Endothelial cell (in vitro differentiated cells): ENCODE measurements at regions not wholly inside any gene's neighbourhood (a gene's known extent, or its start where the extent isn't known, plus 50 kb on each side); places are given as distances from the start of the nearest gene placed in this dataset.

Experiments
- DNase-seq: peaks from one replicate; pipeline ENCODE4 v3.0.0; 2021; ENCODE audit warnings: low spot score
- H3K27ac Mint-ChIP-seq: one replicate; pipeline ENCODE4 v1.8.0; 2021; ENCODE audit warnings: mixed read lengths, inconsistent platforms; ENCODE audit not compliant: unreplicated experiment
- H3K27me3 Mint-ChIP-seq: one replicate; pipeline ENCODE4 v1.8.0; 2021; ENCODE audit warnings: mild to moderate bottlenecking, moderate library complexity, mixed read lengths, inconsistent platforms; ENCODE audit not compliant: unreplicated experiment
- H3K36me3 Mint-ChIP-seq: one replicate; pipeline ENCODE4 v1.8.0; 2021; ENCODE audit warnings: mild to moderate bottlenecking, low read depth, mixed read lengths, inconsistent platforms; ENCODE audit not compliant: unreplicated experiment
- H3K4me1 Mint-ChIP-seq: one replicate; pipeline ENCODE4 v1.8.0; 2021; ENCODE audit warnings: mild to moderate bottlenecking, mixed read lengths, inconsistent platforms; ENCODE audit not compliant: unreplicated experiment
- H3K4me3 Mint-ChIP-seq: one replicate; pipeline ENCODE4 v1.8.0; 2021; ENCODE audit warnings: mild to moderate bottlenecking, mixed read lengths, inconsistent platforms; ENCODE audit not compliant: unreplicated experiment
- H3K9me3 Mint-ChIP-seq: one replicate; pipeline ENCODE4 v1.8.0; 2021; ENCODE audit warnings: mixed read lengths, inconsistent platforms; ENCODE audit not compliant: unreplicated experiment
- CTCF ChIP-seq: fragments of 200-600 bp; sonication (generic); IDR thresholded peaks from one replicate; pipeline ENCODE4 v1.5.0; 2021; ENCODE audit warnings: antibody characterized with exemption; ENCODE audit not compliant: unreplicated experiment

GRCh38 chr16:10232757-10233156 is 50.5 kb upstream of the GRIN2A start:
- no peak for DNase-seq
- Mint-ChIP-seq H3K9me3 (no peaks in the 10 kb centered on the region), H3K27me3 (no peaks in the 10 kb centered on the region), H3K4me1 (peaks cover 7% of the 10 kb centered on the region), H3K36me3 (no peaks in the 10 kb centered on the region), H3K27ac (no peak overlapping the region), H3K4me3 (no peak overlapping the region)
- no peak for TF ChIP-seq CTCF

DNA sequence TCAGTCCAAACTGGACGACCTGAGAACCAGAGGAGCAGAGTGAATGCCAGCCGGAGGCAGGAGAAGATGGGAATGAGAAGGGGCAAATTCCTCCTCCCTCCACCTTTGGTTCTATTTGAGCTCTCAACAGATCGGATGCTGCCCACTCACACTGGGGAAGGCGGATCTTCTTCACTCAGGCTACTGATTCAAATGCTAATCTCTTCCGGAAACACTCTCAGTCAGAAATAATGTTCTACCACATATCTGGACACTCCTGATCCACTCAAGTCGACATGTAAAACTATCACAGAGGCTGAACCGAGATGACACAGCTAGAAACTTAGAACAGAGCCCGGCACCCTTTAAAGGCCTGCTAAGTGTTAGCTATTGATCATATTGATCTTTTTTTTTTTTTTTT is 57.4 kb upstream of the GRIN2A start:
- Mint-ChIP-seq H3K4me3 (no peak overlapping the region), H3K4me1 (no peaks in the 10 kb centered on the region), H3K27ac (no peak overlapping the region), H3K9me3 (no peaks in the 10 kb centered on the region), H3K27me3 (no peaks in the 10 kb centered on the region), H3K36me3 (no peaks in the 10 kb centered on the region)
- TF ChIP-seq CTCF: no peak
- DNase-seq: no peak

DNA sequence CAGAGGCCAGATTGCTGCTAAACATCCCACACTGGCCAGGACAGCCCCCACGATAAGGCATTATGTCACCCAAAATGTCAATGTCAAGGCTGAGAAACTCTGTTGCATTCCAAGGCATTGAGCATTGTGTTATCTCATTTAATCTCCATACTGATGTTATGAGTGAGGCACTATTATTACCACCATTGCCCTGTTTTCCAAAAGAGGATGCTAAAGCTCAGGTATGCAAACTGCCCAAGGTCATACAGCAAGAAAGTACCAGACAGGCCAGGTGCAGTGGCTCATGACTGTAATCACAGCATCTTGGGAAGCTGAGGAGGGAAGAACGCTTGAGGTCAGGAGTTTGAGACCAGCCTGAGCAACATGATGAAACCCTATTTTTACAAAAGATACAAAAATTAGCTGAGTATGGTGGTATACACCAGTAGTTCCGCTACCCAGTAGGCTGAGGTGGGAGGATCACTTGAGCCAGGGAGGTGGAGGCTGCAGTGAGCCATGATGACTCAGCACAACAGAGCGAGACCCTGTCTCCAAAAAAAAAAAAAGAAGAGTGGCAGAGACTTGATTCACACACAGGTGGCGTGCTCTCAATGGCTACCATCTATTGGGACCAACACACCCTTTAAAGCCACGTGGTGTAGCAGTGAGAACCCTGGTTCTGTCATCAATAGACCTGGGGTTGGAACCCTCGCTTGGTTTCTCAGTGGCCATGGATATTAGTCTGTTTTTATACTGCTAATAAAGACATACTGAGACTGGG is 58.8 kb upstream of the GRIN2A start:
- TF ChIP-seq CTCF: no peak
- H3K4me3 Mint-ChIP-seq: no peak overlapping the region
- no peaks in the 10 kb centered on the region for H3K36me3 Mint-ChIP-seq
- H3K27ac Mint-ChIP-seq: no peak overlapping the region
- DNase-seq: no peak
- H3K9me3 Mint-ChIP-seq: no peaks in the 10 kb centered on the region
- no peaks in the 10 kb centered on the region for H3K27me3 Mint-ChIP-seq
- H3K4me1 Mint-ChIP-seq: no peaks in the 10 kb centered on the region

- no peak for DNase-seq
- TF ChIP-seq CTCF: no peak
- Mint-ChIP-seq H3K4me1 (no peaks in the 10 kb centered on the region), H3K27me3 (no peaks in the 10 kb centered on the region), H3K27ac (no peak overlapping the region), H3K9me3 (no peaks in the 10 kb centered on the region), H3K4me3 (no peak overlapping the region), H3K36me3 (no peaks in the 10 kb centered on the region)
Measured at GRCh38 chr16:10242097-10242496, 59.9 kb upstream of the GRIN2A start.

GRCh38 chr16:10242916-10243315 is 60.7 kb upstream of the GRIN2A start:
- H3K9me3 Mint-ChIP-seq: no peaks in the 10 kb centered on the region
- no peaks in the 10 kb centered on the region for H3K4me1 Mint-ChIP-seq
- TF ChIP-seq CTCF: no peak
- H3K4me3 Mint-ChIP-seq: no peak overlapping the region
- no peaks in the 10 kb centered on the region for H3K36me3 Mint-ChIP-seq
- H3K27ac Mint-ChIP-seq: no peak overlapping the region
- H3K27me3 Mint-ChIP-seq: no peaks in the 10 kb centered on the region
- no peak for DNase-seq
